Tibial artery (tissue), 4 donors: ENCODE measurements at regions not wholly inside any gene's neighbourhood (a gene's known extent, or its start where the extent isn't known, plus 50 kb on each side); places are given as distances from the start of the nearest gene placed in this dataset.

Source experiments
- DNase-seq, 2 donors: peaks; one replicate each; pipeline ENCODE4 v3.0.0-alpha.2; 2019
- H3K27ac ChIP-seq, 2 donors: fragments of 200-600 bp; sonication (generic) in 1 of 2; 1 replicate in 1 of 2; 2 replicates in 1 of 2; pipeline ENCODE4 v1.5.1; 2018 to 2019; ENCODE audit warnings: mild to moderate bottlenecking in 1 of 2
- H3K27me3 ChIP-seq, 2 donors: fragments of 200-600 bp; sonication (generic) in 1 of 2; one replicate each; pipeline versions ENCODE4 v1.5.1 to v1.6.0; 2016 to 2019
- H3K36me3 ChIP-seq, 3 donors: fragments of 200-600 bp; sonication (generic) in 2 of 3; one replicate each; pipeline ENCODE4 v1.5.1; 2016 to 2019; ENCODE audit warnings: mild to moderate bottlenecking in 2 of 3
- H3K4me1 ChIP-seq, 4 donors: fragments of 200-600 bp; sonication (generic) in 2 of 4; 1 replicate in 3 of 4; 2 replicates in 1 of 4; pipeline ENCODE4 v1.5.1; 2016 to 2019
- H3K4me3 ChIP-seq, 2 donors: fragments of 200-600 bp; sonication (generic) in 1 of 2; 1 replicate in 1 of 2; 2 replicates in 1 of 2; pipeline ENCODE4 v1.5.1; 2018 to 2019; ENCODE audit warnings: mild to moderate bottlenecking in 2 of 2
- H3K9me3 ChIP-seq, 3 donors: fragments of 200-600 bp; sonication (generic) in 1 of 3; one replicate each; pipeline ENCODE4 v1.5.1; 2016 to 2019
- intact Hi-C: fragments of 100-400 bp; cut with DNase I; formaldehyde crosslinking; loops from one replicate; pipeline ENCODE4 v1.15.0; 2023; ENCODE audit warnings: low total_unique reads
- TF ChIP-seq, protein P1 (sequence below), 2 experiments: fragments of 200-600 bp in 1 of 2; fragments of 450-650 bp in 1 of 2; IDR thresholded peaks; one replicate each; pipeline ENCODE4 v1.5.1; 2017 to 2019; ENCODE audit warnings: antibody characterized with exemption in 2 of 2, mild to moderate bottlenecking in 1 of 2, moderate library complexity in 1 of 2

- H3K36me3 ChIP-seq = no peaks in the 10 kb centered on the region
- intact Hi-C loops = no loop called here
- no peaks in the 10 kb centered on the region for H3K4me1 ChIP-seq
- H3K27me3 ChIP-seq = no peaks in the 10 kb centered on the region
- no peak overlapping the region for H3K4me3 ChIP-seq
- no peak for DNase-seq
- TF ChIP-seq, protein P1, sequence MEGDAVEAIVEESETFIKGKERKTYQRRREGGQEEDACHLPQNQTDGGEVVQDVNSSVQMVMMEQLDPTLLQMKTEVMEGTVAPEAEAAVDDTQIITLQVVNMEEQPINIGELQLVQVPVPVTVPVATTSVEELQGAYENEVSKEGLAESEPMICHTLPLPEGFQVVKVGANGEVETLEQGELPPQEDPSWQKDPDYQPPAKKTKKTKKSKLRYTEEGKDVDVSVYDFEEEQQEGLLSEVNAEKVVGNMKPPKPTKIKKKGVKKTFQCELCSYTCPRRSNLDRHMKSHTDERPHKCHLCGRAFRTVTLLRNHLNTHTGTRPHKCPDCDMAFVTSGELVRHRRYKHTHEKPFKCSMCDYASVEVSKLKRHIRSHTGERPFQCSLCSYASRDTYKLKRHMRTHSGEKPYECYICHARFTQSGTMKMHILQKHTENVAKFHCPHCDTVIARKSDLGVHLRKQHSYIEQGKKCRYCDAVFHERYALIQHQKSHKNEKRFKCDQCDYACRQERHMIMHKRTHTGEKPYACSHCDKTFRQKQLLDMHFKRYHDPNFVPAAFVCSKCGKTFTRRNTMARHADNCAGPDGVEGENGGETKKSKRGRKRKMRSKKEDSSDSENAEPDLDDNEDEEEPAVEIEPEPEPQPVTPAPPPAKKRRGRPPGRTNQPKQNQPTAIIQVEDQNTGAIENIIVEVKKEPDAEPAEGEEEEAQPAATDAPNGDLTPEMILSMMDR (IDR thresholded peaks at IDR 0.05) = no peak
- H3K27ac ChIP-seq = no peak overlapping the region
- H3K9me3 ChIP-seq = no peaks in the 10 kb centered on the region
Observed at GRCh38 chr18:37631422-37631821, 65.8 kb upstream of the CELF4 start.

DNA sequence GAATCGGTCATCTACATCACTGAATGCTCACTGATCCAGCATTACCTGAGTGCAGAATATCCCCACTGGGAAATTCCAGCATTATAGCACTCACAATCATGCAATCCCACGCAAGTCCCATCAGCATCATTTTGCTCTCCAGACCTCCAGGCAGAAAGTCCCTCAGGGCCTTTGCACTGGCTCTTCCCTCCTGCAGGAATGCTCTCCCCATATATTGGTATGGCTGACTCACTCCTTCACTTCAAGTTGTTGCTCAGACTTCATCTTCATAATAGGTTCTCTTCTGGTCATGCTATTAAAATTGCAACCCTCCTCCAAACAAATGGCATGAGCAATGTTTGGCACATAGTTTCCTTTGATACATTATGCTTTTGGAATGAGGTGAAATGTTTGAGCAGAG, 64.7 kb upstream of the CELF4 start:
- H3K27me3 ChIP-seq = no peaks in the 10 kb centered on the region
- H3K27ac ChIP-seq = no peak overlapping the region
- no peaks in the 10 kb centered on the region for H3K4me1 ChIP-seq
- DNase-seq = no peak
- H3K4me3 ChIP-seq = no peak overlapping the region
- intact Hi-C loops = no loop called here
- H3K36me3 ChIP-seq = no peaks in the 10 kb centered on the region
- no peaks in the 10 kb centered on the region for H3K9me3 ChIP-seq
- TF ChIP-seq, protein P1 (IDR thresholded peaks at IDR 0.05) = no peak

DNA sequence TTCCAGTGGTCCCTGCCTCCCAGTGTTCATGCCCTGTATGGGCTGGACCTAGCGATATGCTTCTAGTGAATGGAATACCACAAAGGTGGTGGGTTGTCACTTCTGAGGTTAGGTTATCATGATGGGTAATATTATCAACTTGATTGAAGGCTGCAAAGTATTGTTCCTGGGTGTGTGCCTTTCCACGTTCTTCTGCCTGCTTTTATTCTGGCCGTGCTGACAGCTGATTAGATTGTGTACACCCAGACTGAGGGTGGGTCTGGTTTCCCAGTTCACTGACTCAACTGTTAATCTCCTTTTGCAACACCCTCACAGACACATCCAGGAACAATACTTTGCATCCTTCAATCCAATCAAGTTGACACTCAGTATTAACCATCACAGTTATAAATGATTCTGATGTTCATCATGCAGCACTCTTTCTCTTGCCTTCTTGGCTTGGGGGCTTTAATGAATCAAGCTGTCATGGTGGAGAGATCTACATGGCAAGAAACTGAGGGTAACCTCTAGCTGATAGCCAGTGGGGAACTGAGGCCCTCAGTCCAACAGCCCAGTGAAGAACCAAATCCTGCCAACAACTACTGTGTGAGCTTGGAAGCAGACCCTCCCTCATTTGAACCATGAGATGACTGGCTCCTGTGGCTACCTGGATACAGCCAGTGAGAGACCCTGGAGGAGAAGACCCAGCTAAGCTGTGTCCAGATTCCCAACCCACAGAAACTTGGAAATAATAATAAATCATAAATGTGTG, 63.0 kb upstream of the CELF4 start:
- Histone ChIP-seq H3K9me3 (no peaks in the 10 kb centered on the region), H3K4me3 (no peak overlapping the region), H3K27ac (no peak overlapping the region), H3K27me3 (no peaks in the 10 kb centered on the region), H3K36me3 (no peaks in the 10 kb centered on the region), H3K4me1 (no peaks in the 10 kb centered on the region)
- TF ChIP-seq, protein P1 (IDR thresholded peaks at IDR 0.05) = no peak
- intact Hi-C loops = no loop called here
- DNase-seq = no peak

- intact Hi-C loops = no loop called here
- no peak for DNase-seq
Observed at GRCh38 chr18:37624318-37624717, 58.7 kb upstream of the CELF4 start.

DNA sequence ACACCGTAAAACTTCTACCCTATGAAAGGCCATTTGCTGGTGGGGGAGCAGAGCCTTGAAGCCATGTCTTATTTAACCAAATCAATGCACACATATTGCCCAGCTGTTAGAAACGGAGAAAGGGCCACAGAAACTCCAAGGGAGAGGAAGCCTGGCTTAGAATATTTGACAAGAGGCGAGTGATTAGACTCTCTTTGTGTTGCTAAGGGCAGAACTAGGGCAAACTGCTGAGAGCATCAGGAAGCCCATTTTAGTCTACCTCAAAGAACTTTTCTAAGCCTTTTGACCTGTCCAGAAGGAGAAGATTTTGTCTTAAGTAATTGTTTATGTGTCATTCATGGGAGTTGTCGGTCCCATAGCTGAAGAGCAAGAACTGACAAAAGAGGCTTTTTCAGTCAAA, 54.4 kb upstream of the CELF4 start:
- Histone ChIP-seq H3K36me3 (no peaks in the 10 kb centered on the region), H3K9me3 (no peaks in the 10 kb centered on the region), H3K4me1 (no peaks in the 10 kb centered on the region), H3K27ac (no peak overlapping the region), H3K27me3 (no peaks in the 10 kb centered on the region), H3K4me3 (no peak overlapping the region)
- TF ChIP-seq, protein P1 (IDR thresholded peaks at IDR 0.05) = no peak
- intact Hi-C loops = no loop called here
- no peak for DNase-seq

More at GRCh38 chr18:37624318-37624717, 58.7 kb upstream of the CELF4 start:
- no peaks in the 10 kb centered on the region for H3K9me3 ChIP-seq
- H3K27ac ChIP-seq = no peak overlapping the region
- TF ChIP-seq, protein P1 (IDR thresholded peaks at IDR 0.05) = no peak
- no peaks in the 10 kb centered on the region for H3K36me3 ChIP-seq
- H3K27me3 ChIP-seq = no peaks in the 10 kb centered on the region
- H3K4me3 ChIP-seq = no peak overlapping the region
- no peaks in the 10 kb centered on the region for H3K4me1 ChIP-seq
